EL (cell line): ENCODE measurements at regions not wholly inside any gene's neighbourhood (a gene's known extent, or its start where the extent isn't known, plus 50 kb on each side); places are given as distances from the start of the nearest gene placed in this dataset.
A peak's percentile ranks its signal among the peaks of the same experiment; 100 is the strongest.

ENCODE experiments used
- DNase-seq: peaks from one replicate; pipeline ENCODE4 v3.0.0-alpha.2; 2016

DNA sequence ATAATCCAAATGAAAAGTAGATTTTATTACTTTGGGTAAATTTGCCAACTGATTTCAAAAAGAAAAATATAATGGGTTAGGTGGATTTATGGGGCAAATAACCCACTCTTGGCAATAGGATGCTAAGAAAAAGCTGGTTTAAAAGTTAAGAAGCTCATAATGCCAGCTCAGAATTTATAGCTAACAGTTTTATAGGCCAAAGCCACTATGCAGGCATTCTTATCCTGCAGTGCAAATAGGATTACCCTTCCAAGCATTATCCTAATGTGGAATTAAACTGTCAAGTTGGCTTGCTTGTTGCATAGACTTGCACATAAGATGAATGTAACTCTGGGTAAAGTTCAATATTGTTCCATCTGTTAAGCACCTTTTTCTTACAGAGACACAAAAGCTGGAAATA lies 703.0 kb downstream of the PCDH18 start:
- no peak for DNase-seq

DNA sequence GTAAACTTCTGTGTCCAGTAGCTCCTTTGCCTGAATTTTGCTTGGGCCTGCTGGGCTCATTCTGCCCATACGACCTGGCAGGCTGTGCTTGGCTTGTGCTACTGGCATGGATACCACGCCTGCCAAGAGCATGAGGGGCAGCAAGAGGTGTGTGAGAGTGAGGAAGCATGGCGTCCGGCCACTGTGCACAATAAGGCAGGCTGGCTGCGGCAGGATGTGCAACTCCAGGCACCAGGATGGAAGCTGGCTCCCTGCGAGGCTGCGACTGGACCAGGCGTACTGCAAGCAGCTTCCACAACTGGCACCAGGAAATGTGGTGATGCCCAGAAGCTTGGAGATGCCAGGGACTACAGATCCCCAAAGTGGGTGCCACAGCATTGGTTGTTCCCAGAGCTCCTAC lies 709.3 kb downstream of the PCDH18 start:
- DNase-seq = no peak

DNA sequence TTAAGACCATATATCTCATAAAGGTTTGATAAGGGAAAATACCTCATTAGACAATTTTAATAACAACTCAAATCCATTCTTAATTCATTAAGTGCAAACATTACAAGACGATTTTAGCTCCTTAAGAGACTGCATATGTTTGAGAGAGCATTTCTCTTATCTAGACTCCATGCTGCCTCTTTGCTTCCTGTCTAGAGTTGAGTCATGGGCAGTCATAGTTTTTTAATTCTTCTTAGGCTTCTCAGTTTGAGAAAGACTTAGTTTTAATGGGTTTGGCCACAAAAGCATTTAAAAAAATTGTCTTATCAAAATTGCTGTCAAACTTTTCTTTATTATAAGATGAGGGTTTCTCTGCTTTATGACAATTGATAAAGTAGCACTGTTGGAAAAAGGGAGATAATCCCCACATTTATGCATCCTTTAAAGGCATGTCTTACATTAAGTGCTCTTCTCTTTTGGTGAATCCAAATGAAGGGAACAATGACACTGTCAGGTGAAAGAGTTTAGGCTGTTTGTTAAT lies 713.4 kb downstream of the PCDH18 start:
- no peak for DNase-seq

DNA sequence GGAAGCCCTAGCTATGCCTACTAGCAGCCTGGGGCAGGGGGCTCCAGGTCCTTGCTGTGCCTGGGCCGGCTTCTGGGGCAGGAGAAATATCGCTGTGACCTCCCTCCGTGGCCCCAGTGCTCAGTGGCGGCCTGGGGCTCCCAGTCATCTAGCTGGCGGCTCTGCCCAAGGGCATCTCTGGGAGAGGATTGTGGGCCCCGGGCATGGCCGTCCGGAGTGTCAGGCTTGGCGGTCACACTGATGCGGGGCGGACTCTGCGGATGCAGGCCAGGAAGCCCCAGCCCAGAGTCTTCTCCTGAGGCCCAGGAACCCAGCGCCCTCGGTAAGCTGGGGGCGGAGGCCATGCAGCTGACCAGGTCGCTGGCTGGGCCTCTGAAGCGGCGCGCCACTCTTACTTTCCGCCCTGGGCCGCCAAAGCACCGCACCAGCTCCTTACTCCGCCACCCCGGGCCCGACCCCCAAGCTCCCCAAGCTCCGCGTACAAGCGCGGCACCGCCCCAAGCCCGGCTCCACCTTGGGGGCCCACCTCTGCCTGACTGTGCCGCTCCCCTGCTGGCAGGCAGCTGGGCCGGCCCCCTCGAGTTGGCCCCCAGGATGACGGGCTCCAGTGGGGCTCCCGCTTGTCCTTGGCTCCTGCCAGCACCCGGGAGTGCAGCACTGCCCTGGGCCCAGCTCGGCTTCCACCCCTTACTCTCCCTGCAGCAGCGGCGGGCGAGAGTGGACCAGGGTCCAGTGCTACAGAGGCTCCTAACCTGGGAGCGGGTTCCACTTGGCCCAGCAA lies 720.0 kb downstream of the PCDH18 start:
- no peak for DNase-seq

DNA sequence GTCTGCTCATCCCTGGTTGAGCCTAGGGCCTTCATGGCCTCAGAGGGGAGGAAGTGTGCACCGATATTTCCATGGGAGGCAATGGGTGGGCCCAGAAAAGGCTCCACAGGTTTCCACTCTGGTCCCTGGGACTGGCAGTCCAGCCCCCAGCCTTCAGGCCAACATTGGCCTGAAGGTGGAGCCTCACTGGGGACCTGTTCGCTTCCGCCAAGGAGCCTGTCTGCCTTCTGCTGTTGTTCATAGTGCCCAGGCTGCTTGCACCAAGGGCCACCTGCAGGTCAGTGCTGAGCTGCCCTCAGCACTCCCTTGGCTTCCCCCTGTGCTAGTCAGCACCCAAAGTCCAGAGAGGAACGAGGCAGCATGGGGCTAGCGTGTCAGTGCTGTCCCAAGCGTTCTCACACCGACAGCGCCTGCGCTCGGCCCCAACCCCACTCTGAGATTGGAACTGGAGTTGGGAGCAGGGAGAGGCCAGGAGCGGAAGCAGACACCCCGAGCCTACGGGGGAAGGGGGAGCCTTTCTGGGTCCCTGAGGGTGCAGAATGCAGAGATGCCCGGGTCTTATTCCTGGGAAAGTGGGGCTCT lies 720.7 kb downstream of the PCDH18 start:
- no peak for DNase-seq

DNA sequence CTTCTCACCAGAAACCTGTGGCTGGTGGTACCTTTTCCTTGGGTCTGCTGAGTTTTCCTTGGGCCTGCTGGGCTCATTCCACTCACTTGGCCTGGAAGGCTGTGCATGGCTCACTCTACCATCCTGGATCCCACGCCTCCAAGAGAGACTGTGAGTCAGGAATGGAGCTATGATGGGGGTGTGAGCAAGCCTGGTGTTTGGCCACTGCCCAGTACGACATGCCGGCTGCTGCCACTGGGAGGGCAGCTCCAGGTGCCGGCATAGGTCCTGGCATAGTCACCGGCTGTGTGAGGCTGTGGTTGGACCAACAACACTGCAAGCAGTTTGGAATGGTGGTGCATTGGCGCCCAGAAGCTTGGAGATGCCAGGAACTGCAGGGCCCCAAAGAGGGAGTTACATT lies 721.7 kb downstream of the PCDH18 start:
- peak; percentile 4 for DNase-seq

DNA sequence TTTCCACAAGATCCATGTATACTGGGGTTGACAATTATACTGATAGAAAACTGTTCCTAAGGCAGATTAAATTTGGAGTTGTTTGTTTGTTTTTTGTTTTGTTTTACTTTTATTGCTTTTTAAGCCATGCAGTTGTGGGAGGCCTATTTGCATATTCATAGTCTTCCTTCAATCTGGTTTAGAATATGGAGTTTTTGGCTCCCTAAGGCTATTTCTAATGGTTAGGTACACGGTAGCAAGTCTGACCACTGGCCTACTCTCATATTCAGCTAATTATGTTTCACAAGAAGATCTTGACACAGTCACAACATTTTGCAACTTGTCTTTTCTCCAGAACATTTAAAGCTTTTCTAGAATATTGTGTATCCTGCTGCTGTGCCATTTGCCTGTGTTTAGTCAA lies 725.5 kb downstream of the PCDH18 start:
- DNase-seq = no peak

DNA sequence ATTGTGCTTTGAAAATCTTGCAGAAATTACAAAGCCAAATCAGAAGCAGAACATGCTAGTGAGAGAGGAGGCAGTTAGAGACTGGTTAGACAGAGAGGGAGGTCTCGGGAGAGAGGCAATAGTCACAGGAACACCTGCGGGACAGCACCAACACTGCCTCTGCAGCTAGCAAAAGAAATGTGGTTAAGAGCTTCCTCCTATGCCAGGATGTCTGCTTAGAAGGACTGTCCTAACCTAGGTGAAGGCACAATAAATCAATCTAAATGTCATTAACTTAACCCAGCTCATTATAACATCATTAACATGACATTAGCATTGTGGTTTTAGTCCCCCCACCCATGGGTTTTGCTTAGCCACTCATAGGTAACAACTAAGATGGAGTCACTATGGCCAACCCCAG lies 726.7 kb downstream of the PCDH18 start:
- DNase-seq = no peak

DNA sequence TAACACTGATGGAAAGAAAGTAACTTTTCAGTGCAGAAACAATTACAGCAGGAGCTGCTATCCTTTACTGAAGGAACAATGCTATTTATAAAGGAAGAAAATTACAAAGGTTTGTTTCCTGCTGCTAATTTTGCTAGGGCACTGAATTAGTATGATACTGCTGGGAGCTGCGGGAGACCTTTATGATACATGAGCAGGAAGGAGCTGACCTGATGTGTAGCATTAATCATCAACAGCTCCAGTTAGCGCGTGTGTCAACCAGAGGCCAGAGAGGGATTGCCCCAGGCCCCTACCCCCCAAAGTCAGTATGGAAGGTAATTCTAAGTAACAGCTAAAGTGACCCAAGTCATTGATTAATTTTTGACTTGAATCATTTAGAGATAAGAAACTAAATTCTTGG lies 728.9 kb downstream of the PCDH18 start:
- DNase-seq = no peak

DNA sequence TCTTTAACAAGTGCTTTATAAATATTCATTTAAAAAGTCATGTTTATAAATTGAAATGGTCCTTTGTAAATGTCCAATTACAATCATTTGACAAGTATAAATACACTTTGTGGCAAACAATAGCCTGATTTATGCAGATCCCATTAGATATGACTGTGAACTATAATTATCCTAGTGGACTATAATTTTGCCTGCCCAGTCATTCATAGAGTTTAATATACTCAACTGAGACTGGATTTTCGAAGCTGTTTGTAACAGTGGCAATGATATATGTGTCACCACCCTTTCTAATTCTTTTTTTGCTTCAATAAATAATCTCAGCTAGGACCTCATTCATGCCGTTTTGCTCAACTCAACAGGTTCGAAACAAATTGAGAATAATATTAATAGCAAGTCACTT lies 732.0 kb downstream of the PCDH18 start:
- no peak for DNase-seq

DNA sequence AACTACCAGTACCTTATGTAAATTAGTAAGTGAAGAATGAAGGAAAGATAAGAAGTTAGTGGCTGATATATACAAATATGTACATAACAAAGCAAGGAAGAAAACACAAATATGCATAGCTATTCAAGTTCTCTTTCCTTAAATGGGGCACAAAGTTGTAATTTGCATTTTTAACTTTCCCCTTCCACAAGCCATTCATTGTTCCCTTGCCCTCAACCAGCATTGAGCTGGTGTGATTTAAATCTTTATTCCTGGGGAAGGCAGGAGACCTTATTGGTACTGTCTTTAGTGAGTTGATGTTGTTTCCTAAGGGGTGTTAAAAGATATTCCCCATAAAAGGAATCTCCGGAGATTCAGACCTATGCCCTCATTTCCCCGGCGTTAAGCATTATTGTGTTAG lies 735.3 kb downstream of the PCDH18 start:
- DNase-seq = no peak

DNA sequence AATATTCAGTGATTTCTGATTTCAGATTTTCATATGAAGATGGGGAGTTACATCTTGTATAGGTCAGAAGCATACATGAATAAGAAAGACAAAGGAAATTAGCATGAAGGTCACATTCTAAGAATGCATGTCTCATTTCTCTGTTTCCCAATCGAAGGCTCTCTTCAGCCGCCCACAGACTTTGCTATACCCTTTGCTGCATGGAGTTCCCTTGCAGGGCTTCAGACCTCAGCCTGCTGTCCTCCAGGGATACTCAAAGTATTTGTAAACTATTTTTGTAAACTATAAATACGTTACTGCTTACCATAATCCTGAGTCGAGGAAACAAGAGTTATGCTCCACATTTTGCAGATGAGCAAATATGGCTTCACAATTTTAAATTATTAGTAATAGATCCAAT lies 738.4 kb downstream of the PCDH18 start:
- DNase-seq = no peak

DNA sequence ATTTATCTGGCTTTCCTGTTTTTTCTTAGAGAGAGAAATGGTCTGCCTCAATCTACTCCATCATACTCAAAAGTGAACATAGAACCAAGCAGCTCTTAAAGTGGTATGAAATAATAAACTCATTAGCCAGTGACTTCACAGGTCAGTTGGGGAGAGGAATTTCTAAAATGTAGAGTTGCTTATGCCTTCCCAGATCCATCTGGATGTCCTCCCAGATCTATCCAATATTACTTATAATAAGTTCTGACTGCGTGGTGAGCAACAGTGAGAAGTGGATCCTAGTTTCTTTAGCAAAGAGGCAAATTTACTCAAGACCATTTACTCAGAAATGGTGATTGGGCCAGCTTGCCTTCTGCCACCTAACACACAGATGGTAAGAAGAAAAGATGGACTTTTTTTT lies 748.0 kb downstream of the PCDH18 start:
- DNase-seq = no peak

DNA sequence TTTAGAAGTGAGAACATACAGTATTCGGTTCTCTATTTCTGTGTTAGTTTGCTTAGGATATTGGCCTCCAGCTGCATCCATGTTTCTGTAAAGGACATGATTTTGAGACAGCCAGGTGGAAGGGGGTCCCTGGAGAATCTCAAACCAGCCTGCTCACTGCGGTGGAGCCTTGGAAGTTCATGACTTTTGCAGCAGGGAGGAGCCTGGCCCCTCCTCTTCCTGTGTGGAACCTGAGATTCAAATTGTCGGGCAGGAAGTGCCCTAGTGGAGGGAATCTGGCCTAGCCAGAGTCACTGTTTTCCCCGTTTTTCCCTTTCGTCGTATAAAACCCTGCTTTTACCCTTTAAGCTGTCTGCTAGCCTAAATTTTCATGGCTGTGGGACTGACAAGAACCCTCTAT lies 762.6 kb downstream of the PCDH18 start:
- DNase-seq = no peak

DNA sequence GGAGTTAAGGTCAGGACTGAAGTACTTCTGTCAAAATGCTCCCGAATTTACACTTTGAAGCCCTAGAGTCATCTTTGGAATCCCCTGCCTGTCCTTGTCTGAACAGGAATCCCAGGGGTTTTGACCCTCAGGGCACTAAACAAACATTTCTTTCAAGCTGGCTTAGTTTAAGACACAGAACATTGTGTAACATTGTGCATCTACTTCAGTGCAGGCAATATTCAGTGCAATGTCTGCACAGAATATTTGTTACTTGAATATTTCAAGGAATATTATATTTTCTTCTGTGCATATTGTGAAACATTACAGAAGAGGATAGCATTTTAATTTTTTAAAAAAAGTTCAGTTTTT lies 763.4 kb downstream of the PCDH18 start:
- DNase-seq = no peak

DNA sequence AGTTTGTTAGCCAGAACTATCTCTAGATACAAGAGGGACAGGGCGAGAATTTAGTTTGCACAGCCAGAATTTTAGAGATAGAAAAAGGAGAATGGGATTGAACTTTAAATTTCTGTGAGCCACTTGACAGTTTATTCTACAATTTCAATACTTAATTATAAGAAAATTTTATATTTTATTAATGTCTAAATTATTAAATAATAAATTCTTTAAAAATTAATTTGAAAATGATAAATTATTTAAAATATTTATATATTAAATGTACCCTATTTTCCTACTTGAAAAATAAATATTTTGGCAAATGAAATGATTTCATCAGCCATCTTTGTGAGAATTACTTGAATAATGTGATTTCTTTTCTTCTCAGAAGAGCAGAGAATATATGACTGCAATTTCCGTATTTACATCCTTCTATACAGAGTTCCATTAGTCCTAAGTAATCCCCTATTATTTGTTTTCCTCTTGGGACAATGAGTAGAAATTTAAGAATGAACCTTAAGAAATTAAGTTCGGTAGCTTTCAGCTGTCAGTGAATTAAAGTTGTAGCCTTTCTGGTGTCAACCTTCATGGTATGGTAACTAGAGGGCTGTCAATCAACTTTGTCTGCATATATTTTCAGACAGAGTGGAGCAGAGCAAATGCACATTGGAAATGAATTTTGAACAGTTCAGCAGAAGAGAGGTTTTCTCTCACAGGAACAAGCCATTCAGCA lies 763.9 kb downstream of the PCDH18 start:
- DNase-seq = no peak

DNA sequence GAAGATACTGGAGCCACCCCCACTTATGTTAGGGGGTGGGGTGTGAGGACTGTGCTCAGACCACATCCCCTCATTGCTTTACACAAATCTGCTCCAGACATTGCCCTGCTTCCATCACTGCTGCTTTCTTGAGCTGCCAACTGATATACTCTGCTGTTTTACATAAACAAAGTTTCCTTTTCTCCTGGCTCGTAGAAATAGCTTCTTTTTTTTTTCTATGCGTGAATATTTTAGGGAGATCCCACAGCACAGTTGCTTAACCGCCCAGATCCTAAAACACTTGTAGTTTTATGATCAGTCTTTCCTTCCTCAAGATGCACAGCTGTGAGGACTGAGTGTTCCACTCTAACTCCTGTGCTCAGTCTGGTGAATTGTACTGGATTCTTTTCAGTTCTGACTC lies 768.4 kb downstream of the PCDH18 start:
- DNase-seq = no peak

DNA sequence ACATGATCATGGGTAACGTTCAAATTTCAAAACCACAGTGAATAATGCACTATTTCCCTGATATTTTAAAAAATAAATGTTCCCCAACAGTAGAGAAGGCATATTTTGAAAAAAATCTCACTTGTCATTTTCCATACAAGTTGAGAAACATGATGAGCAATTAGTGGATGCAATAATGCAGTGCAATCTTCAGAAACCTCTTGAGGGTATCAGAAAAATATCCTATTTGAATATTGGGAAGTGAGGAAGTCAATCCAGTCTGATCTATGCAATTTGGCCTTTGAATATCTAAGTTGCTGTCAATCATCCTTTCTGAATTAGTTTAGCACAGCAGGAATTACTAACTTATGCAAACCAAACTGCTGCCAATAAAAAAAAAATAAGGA lies 776.8 kb downstream of the PCDH18 start:
- no peak for DNase-seq

DNA sequence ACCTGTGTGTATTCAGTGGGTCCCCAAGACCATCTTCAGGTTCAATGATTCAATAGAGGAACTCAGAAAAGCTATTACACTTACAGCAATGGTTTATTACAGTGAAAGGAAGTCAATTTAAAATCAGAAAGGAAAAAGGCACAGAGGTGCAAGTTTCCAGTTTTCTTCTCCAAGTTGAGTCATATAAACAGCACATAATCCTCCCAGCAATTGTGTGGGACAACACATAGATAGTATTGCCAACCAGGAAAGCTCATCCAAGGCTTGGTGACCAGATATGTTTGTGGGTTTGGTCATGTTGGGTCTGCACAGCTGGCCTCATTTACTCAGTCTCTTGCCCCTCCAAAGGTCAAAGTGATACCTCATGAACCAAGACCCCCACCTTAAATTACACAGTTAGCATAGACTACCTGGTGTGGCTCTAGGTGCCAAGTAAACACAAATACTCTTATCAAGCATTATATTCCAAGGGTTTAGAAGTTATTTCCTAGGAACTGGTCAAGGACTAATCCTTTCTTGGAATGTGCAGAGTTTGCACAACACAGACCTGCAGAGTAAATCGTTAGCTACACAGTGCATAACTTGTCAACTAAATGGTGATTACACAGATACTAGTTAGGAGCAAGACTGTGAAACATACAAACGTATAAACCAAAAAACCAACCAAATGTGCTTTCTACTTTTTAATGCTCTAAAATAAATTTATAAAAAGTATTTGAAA lies 777.3 kb downstream of the PCDH18 start:
- DNase-seq = no peak

DNA sequence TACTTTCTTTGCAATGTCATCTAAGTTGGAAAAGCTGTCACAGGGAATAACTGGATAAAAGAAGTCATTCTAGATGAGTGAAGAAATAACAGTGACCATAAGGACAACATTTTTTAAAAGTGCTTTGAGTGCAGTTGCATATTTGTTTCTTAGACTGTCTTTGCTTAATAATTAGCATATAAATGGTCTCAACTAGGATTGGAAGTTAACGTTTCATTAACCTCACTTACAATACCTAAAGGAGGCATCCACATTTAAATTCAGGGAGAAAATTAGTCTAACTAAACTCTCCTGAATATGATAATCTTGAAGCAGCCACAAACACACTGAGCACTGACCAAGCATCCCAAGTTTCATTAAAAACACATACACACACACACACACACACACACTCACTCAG lies 780.7 kb downstream of the PCDH18 start:
- no peak for DNase-seq

DNA sequence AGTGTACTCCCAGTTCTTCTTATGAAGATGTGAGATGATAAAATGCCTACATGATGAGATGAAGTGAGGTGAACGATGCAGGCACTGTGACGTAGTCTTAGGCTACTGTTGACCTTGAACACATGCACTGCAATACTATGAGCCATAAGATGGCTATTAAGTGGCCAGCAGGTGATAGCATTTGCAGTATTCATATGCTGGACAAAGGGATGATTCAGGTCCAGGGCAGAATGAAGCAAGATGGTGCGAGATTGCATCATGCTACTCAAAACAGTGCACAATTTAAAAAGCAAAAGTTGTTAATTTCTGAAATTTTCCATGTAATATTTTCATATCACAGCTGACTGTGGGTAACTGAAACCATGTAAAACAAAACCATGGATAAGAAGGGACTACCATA lies 781.4 kb downstream of the PCDH18 start:
- DNase-seq = peak; percentile 4

DNA sequence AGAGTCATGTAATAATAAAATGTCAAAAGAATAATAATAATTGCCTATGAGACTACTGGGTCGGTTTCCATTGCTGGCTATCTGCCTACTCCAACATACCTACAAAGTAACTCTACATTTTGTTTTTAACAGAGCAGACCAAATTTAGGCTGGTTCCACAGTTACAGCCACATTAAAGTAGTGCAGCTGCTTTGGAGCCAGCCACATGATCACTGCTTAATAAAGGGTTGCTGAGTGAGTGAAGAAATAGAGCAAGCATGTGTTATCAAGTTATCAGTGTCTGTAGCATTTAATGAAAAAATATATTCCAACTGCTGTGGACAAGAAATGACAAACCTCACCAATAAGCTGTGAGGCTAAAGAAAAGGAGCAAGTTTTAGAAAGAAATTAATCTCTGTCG lies 782.3 kb downstream of the PCDH18 start:
- no peak for DNase-seq

DNA sequence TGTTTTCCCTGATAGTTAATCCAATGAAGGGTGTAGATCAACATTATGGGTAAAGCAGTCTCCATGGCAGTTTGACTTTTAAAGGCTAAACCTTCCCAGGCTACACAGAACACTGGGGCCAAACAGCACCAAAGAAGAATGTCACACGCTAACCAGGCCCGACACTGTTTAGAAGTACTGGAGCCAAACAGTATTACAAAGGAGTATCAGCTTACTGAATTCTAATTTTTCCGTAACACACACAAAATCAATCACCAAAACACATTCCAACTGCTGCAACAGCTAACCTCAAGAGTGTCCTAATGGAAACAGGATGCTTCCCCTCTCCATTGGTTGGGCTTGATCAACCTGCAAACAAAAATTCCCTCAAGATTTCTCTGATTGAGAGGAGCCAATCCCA lies 783.5 kb downstream of the PCDH18 start:
- DNase-seq = no peak

DNA sequence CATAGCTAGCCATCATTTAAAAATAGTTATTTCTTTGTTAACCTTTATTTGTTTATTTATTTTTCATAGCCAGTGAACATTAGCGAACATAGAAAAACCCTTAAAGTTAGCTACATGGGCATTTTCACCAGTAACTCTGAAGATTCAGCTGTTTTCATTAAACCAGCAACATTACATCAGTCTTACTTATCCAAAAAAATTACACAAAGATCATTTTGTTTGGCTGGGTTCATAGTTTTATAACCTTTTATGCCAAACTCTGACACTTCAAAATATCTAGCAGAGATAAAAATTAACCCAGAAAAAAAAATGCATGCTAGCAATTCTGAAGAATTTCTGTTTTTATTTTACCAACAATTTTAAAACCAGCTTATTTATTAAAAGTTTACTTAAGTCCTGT lies 784.1 kb downstream of the PCDH18 start:
- no peak for DNase-seq
